ENCODE measurements at regions not wholly inside any gene's neighbourhood (a gene's known extent, or its start where the extent isn't known, plus 50 kb on each side); places are given as distances from the start of the nearest gene placed in this dataset.

DNA sequence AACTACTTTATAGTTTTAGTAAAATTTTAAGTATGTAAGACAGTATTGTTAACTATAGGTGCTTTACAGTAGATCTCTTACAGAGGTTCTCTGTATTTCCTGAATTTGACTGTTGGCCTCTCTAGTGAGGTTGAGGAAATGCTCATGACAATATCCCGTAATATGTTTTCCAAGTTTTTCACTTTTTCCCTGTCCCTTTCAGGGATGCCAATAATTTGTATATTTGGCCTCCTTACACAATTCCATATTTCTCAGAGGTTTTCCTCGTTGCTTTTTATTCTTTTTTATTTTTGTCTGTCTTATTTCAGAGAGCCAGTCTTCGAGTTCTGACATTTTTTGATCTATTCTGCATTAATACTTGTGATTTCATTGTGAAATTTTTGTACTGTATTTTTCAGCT is 233.7 kb upstream of the PDE3A start:
- intact Hi-C loops (cut with micrococcal nuclease) = no loop called here
- RAD21 ChIA-PET (ENCODE audit: low non-redundant PET in 1 of 2, low total read pairs in 2 of 2, uncharacterized antibody in 2 of 2, unreplicated experiment in 2 of 2) = no interaction called here
- Histone ChIP-seq H3K4me1 (ENCODE audit: control insufficient read depth in 1 of 2, insufficient read depth in 2 of 2, low read length in 2 of 2) (no peaks in the 10 kb centered on the region), H3K9me2 (ENCODE audit: insufficient read depth) (no peaks in the 10 kb centered on the region), H2AFZ (ENCODE audit: low read depth, low read length, poor library complexity, severe bottlenecking) (no peak overlapping the region), H3K9ac (ENCODE audit: low read length) (no peak overlapping the region), H3K79me2 (ENCODE audit: insufficient read depth, low read length) (no peaks in the 10 kb centered on the region), H3K36me3 (ENCODE audit: control insufficient read depth in 1 of 2, insufficient read depth in 2 of 2, low read length in 2 of 2) (no peaks in the 10 kb centered on the region), H4K20me1 (ENCODE audit: insufficient read depth) (no peaks in the 10 kb centered on the region), H3K4me2 (ENCODE audit: low read length) (no peak overlapping the region), H3K27me3 (ENCODE audit: insufficient read depth, low read length) (no peaks in the 10 kb centered on the region), H3K9me3 (ENCODE audit: control insufficient read depth in 1 of 2, insufficient read depth in 1 of 2, low read depth in 1 of 2, low read length in 2 of 2) (no peaks in the 10 kb centered on the region), H3K4me3 (replicated peaks in 1 of 2; ENCODE audit: low read depth in 1 of 2, low read length in 2 of 2) (no peak overlapping the region), H3K27ac (ENCODE audit: low read depth, low read length) (no peak overlapping the region)
- POLR2A ChIA-PET = no interaction called here
- BruUV-seq (replicated peaks) = no TSS peak
- ATAC-seq = no peak
- TF ChIP-seq RAD21 (IDR thresholded peaks at IDR 0.05; ENCODE audit: low read depth) (no peak), EZH2 (IDR thresholded peaks at IDR 0.05) (no peak), YY1 (IDR thresholded peaks at IDR 0.05; ENCODE audit: extremely low read depth, insufficient replicate concordance, low read depth, low read length) (no peak), FOSL1 (IDR thresholded peaks at IDR 0.05; ENCODE audit: low read depth) (no peak), SP1 (IDR thresholded peaks at IDR 0.05; ENCODE audit: low read depth) (no peak)
- TF ChIP-seq, protein P1, sequence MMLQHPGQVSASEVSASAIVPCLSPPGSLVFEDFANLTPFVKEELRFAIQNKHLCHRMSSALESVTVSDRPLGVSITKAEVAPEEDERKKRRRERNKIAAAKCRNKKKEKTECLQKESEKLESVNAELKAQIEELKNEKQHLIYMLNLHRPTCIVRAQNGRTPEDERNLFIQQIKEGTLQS (IDR thresholded peaks at IDR 0.05) = no peak
- CTCF ChIA-PET = no interaction called here
- no peak for DNase-seq (ENCODE audit: low read depth, low spot score)

DNA sequence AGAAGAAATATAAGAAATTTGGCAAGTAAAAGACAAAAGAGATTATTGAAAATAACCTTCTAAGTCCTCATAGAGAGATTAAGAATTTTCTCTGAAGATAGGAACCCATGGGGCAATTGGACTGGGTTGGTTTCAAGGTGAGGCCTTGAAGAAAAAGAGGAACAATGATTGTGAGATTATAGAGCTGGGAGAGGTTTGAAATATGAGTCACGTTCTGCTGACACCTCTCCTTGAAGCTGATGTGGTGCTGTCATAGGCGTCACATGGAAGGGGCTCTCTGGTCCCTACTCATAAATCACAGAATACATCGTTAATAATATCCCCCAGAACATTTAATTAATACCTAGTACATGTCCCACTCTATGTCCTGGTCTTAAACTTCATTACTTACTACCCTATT is 227.6 kb upstream of the PDE3A start:
- no TSS peak for BruUV-seq (replicated peaks)
- POLR2A ChIA-PET = no interaction called here
- CTCF ChIA-PET = no interaction called here

More for the DNA sequence above, 227.6 kb upstream of the PDE3A start:
- no peaks in the 10 kb centered on the region for H3K4me1 ChIP-seq (ENCODE audit: control insufficient read depth in 1 of 2, insufficient read depth in 2 of 2, low read length in 2 of 2)
- no peaks in the 10 kb centered on the region for H3K79me2 ChIP-seq (ENCODE audit: insufficient read depth, low read length)
- 0 out of 2 replicates have a peak, but pooled peaks cover 3% of the 10 kb centered on the region for H3K27me3 ChIP-seq (ENCODE audit: insufficient read depth, low read length)
- H2AFZ ChIP-seq (ENCODE audit: low read depth, low read length, poor library complexity, severe bottlenecking) = no peak overlapping the region
- H3K36me3 ChIP-seq (ENCODE audit: control insufficient read depth in 1 of 2, insufficient read depth in 2 of 2, low read length in 2 of 2) = no peaks in the 10 kb centered on the region
- H3K27ac ChIP-seq (ENCODE audit: low read depth, low read length) = no peak overlapping the region
- no peaks in the 10 kb centered on the region for H4K20me1 ChIP-seq (ENCODE audit: insufficient read depth)
- H3K4me2 ChIP-seq (ENCODE audit: low read length) = no peak overlapping the region
- ATAC-seq (no peak), DNase-seq (ENCODE audit: low read depth, low spot score) (no peak)
- intact Hi-C loops (cut with micrococcal nuclease) = no loop called here
- no peaks in the 10 kb centered on the region for H3K9me2 ChIP-seq (ENCODE audit: insufficient read depth)
- no peak overlapping the region for H3K4me3 ChIP-seq (replicated peaks in 1 of 2; ENCODE audit: low read depth in 1 of 2, low read length in 2 of 2)
- RAD21 ChIA-PET (ENCODE audit: low non-redundant PET in 1 of 2, low total read pairs in 2 of 2, uncharacterized antibody in 2 of 2, unreplicated experiment in 2 of 2) = no interaction called here
- TF ChIP-seq CEBPB (IDR thresholded peaks at IDR 0.05; ENCODE audit: low read depth) = no peak
- no peak for TF ChIP-seq POLR2AphosphoS5 (IDR thresholded peaks at IDR 0.05; ENCODE audit: low read depth, low read length)
- TF ChIP-seq, protein P2, sequence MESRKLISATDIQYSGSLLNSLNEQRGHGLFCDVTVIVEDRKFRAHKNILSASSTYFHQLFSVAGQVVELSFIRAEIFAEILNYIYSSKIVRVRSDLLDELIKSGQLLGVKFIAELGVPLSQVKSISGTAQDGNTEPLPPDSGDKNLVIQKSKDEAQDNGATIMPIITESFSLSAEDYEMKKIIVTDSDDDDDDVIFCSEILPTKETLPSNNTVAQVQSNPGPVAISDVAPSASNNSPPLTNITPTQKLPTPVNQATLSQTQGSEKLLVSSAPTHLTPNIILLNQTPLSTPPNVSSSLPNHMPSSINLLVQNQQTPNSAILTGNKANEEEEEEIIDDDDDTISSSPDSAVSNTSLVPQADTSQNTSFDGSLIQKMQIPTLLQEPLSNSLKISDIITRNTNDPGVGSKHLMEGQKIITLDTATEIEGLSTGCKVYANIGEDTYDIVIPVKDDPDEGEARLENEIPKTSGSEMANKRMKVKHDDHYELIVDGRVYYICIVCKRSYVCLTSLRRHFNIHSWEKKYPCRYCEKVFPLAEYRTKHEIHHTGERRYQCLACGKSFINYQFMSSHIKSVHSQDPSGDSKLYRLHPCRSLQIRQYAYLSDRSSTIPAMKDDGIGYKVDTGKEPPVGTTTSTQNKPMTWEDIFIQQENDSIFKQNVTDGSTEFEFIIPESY (IDR thresholded peaks at IDR 0.05; ENCODE audit: extremely low read depth, insufficient replicate concordance, low read length) = no peak
- TF ChIP-seq, protein P3, sequence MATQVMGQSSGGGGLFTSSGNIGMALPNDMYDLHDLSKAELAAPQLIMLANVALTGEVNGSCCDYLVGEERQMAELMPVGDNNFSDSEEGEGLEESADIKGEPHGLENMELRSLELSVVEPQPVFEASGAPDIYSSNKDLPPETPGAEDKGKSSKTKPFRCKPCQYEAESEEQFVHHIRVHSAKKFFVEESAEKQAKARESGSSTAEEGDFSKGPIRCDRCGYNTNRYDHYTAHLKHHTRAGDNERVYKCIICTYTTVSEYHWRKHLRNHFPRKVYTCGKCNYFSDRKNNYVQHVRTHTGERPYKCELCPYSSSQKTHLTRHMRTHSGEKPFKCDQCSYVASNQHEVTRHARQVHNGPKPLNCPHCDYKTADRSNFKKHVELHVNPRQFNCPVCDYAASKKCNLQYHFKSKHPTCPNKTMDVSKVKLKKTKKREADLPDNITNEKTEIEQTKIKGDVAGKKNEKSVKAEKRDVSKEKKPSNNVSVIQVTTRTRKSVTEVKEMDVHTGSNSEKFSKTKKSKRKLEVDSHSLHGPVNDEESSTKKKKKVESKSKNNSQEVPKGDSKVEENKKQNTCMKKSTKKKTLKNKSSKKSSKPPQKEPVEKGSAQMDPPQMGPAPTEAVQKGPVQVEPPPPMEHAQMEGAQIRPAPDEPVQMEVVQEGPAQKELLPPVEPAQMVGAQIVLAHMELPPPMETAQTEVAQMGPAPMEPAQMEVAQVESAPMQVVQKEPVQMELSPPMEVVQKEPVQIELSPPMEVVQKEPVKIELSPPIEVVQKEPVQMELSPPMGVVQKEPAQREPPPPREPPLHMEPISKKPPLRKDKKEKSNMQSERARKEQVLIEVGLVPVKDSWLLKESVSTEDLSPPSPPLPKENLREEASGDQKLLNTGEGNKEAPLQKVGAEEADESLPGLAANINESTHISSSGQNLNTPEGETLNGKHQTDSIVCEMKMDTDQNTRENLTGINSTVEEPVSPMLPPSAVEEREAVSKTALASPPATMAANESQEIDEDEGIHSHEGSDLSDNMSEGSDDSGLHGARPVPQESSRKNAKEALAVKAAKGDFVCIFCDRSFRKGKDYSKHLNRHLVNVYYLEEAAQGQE (IDR thresholded peaks at IDR 0.05; ENCODE audit: low read depth) = no peak
- no peak for TF ChIP-seq EZH2 (IDR thresholded peaks at IDR 0.05)
- TF ChIP-seq RAD21 (IDR thresholded peaks at IDR 0.05; ENCODE audit: low read depth) = no peak
- TF ChIP-seq ZNF274 (IDR thresholded peaks at IDR 0.05; ENCODE audit: low read depth, low read length) = no peak
- no peak for TF ChIP-seq JUND (IDR thresholded peaks at IDR 0.05)
- no peak for TF ChIP-seq SRF (IDR thresholded peaks at IDR 0.05; ENCODE audit: low read depth)
- TF ChIP-seq POLR2A (IDR thresholded peaks at IDR 0.05; ENCODE audit: borderline replicate concordance, extremely low read depth, insufficient read depth, insufficient read length) = no peak
- H3K9me3 ChIP-seq (ENCODE audit: control insufficient read depth in 1 of 2, insufficient read depth in 1 of 2, low read depth in 1 of 2, low read length in 2 of 2) = no peaks in the 10 kb centered on the region
- no peak overlapping the region for H3K9ac ChIP-seq (ENCODE audit: low read length)
